Mucosa of descending colon (tissue), 3 donors: ENCODE measurements at regions not wholly inside any gene's neighbourhood (a gene's known extent, or its start where the extent isn't known, plus 50 kb on each side); places are given as distances from the start of the nearest gene placed in this dataset.

ENCODE experiments used
- ATAC-seq: fragments of 200-7000 bp; cut with Tn5 transposase; one replicate; pipeline ENCODE4 v1.9.1; 2020; ENCODE audit warnings: mild to moderate bottlenecking, moderate library complexity
- DNase-seq, 3 donors: peaks; one replicate each; pipeline ENCODE4 v3.0.0-alpha.2; 2020
- H3K36me3 ChIP-seq: fragments of 200-600 bp; one replicate; pipeline ENCODE4 v1.8.0; 2021; ENCODE audit warnings: low read depth, mild to moderate bottlenecking
- H3K4me1 ChIP-seq: fragments of 200-600 bp; one replicate; pipeline ENCODE4 v1.8.0; 2021; ENCODE audit warnings: low read depth, mild to moderate bottlenecking
- H3K4me3 ChIP-seq: fragments of 200-600 bp; one replicate; pipeline ENCODE4 v1.8.0; 2021; ENCODE audit warnings: mild to moderate bottlenecking
- H3K9me3 ChIP-seq: fragments of 200-600 bp; one replicate; pipeline ENCODE4 v1.8.0; 2021; ENCODE audit warnings: mild to moderate bottlenecking
- CTCF ChIP-seq: fragments of 200-600 bp; IDR thresholded peaks from one replicate; pipeline ENCODE4 v1.8.0; 2022; ENCODE audit warnings: antibody characterized with exemption, mild to moderate bottlenecking
- intact Hi-C, 2 donors: fragments of 100-400 bp; cut with DNase I in 1 of 2; cut with micrococcal nuclease in 1 of 2; formaldehyde crosslinking; loops; one replicate each; pipeline versions ENCODE4 v1.11.0 to v1.11.1; 2022; cut with DNase I, micrococcal nuclease
- donor health status: DM: no; HTN: no; CAD: no; lungs with moderate emphysema.
- donor health status: DM: no; HTN: no; CAD: no.
- donor health status: DM: no; HTN: yes; CAD: no.

DNA sequence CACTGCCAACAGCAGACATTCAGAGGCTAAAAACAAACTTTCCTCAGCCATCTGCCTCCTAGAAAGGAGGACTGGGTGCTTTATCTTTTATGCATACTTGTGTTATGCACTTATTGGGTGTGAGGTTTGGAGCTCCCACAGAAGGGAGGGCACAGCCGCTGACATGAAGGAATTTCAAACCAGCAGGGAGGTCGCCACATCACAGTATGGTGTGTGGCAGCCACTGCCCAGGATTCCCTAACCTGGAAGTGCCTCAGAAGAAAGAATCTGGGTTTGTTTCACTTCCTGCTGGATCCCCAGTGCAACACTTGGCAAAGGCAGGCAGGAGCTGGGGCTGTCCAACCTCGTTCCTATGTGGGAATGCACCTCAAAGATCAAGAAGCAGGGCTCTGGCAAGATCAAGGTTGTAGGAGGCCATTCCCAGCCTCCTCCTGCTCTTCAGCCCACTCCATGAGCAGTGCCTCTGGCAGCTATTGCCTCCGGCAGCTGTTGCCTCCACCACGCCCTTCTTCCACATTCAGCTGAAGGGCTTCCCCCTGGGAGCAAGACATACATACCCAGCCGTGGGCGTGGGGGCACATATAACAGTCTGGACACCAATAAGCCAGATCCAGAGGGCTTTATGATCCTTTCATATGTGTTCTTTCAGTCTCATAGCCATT lies 109.0 kb upstream of the MAMLD1 start:
- Histone ChIP-seq H3K4me1 (no peaks in the 10 kb centered on the region), H3K9me3 (no peaks in the 10 kb centered on the region), H3K36me3 (no peaks in the 10 kb centered on the region), H3K4me3 (no peak overlapping the region)
- intact Hi-C loops: no loop called here
- TF ChIP-seq CTCF: no peak
- ATAC-seq: no peak
- no peak for DNase-seq

DNA sequence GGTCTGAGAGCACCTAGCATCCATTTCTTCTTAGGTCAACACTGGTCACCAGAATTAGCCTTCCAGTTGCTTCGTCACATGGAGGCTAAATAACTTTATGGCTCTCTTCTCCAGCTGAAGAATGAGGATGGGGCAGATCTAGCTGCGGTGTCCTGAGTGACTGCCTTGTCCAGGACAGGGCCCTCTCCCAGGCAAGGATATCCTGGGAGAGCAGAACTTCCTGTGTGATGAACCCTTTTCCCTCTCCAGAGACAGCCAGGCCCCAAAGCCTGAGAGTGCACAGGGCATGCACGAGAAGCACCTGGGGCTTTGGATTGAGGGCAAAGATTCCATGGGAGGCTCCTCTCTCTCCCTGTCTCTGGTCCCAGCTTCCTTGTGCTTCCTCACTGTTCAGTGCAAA lies 108.2 kb upstream of the MAMLD1 start:
- Histone ChIP-seq H3K36me3 (no peaks in the 10 kb centered on the region), H3K9me3 (no peaks in the 10 kb centered on the region), H3K4me3 (no peak overlapping the region), H3K4me1 (no peaks in the 10 kb centered on the region)
- ATAC-seq (no peak), DNase-seq (no peak)
- intact Hi-C loops: no loop called here
- no peak for TF ChIP-seq CTCF

GRCh38 chrX:150255441-150256296 lies 107.4 kb upstream of the MAMLD1 start:
- Histone ChIP-seq H3K36me3 (no peaks in the 10 kb centered on the region), H3K9me3 (no peaks in the 10 kb centered on the region), H3K4me1 (no peaks in the 10 kb centered on the region), H3K4me3 (no peak overlapping the region)
- intact Hi-C loops: no loop called here
- TF ChIP-seq CTCF: no peak
- no peak for DNase-seq
- no peak for ATAC-seq

GRCh38 chrX:150256297-150256650 lies 106.8 kb upstream of the MAMLD1 start:
- ATAC-seq (no peak), DNase-seq (no peak)
- TF ChIP-seq CTCF: no peak
- H3K4me1 ChIP-seq: no peaks in the 10 kb centered on the region
- intact Hi-C loops: no loop called here
- H3K9me3 ChIP-seq: no peaks in the 10 kb centered on the region
- H3K4me3 ChIP-seq: no peak overlapping the region
- no peaks in the 10 kb centered on the region for H3K36me3 ChIP-seq

GRCh38 chrX:150257353-150258175 lies 105.6 kb upstream of the MAMLD1 start:
- no peaks in the 10 kb centered on the region for H3K9me3 ChIP-seq
- TF ChIP-seq CTCF: no peak
- no peaks in the 10 kb centered on the region for H3K4me1 ChIP-seq
- intact Hi-C loops: no loop called here
- DNase-seq: no peak
- H3K4me3 ChIP-seq: no peak overlapping the region
- ATAC-seq: no peak
- H3K36me3 ChIP-seq: no peaks in the 10 kb centered on the region
